ENCODE measurements at regions not wholly inside any gene's neighbourhood (a gene's known extent, or its start where the extent isn't known, plus 50 kb on each side); places are given as distances from the start of the nearest gene placed in this dataset.

- Histone ChIP-seq H3K4me1 (ENCODE audit: control insufficient read depth, insufficient read depth, low read length) (no peaks in the 10 kb centered on the region), H3K79me2 (ENCODE audit: control insufficient read depth, insufficient read depth, low read length) (no peaks in the 10 kb centered on the region), H3K27me3 (replicated peaks in 1 of 2; ENCODE audit: control insufficient read depth in 2 of 2, insufficient read depth in 2 of 2, low read length in 1 of 2) (peaks cover 0 to 4% of the 10 kb centered on the region in 2 experiments; a peak in 2 of 4 replicates), H3K4me3 (no peak overlapping the region), H4K20me1 (ENCODE audit: control insufficient read depth, insufficient read depth) (no peaks in the 10 kb centered on the region), H3K4me2 (ENCODE audit: control insufficient read depth, insufficient read depth) (no peak overlapping the region), H3K27ac (ENCODE audit: control insufficient read depth, insufficient read depth) (no peak overlapping the region), H3K36me3 (ENCODE audit: control insufficient read depth in 2 of 2, insufficient read depth in 2 of 2, low read length in 1 of 2) (no peaks in the 10 kb centered on the region), H3K9me3 (replicated peaks; ENCODE audit: control insufficient read depth, insufficient read depth, low read length) (no peaks in the 10 kb centered on the region), H3K9ac (ENCODE audit: control insufficient read depth, insufficient read depth, low read length) (no peak overlapping the region), H2AFZ (ENCODE audit: control insufficient read depth, low read depth, low read length) (no peak overlapping the region)
- ChIA-PET SMC1A (ENCODE audit: uncharacterized antibody, unreplicated experiment) (no interaction called here), CTCF (interaction anchor here (0.9 kb wide), 1 partner anchor 13 kb away, joined by 3 read pairs; no protein-coding TSS in a partner anchor), POLR2A (no interaction called here), RAD21 (ENCODE audit: unreplicated experiment) (no interaction called here)
- WGBS (ENCODE audit: insufficient coverage, insufficient replicate concordance, low lambda C conversion rate, missing lambda C conversion rate): 32% methylated on average over 8 of the region's 8 CpGs
- intact Hi-C loops (cut with micrococcal nuclease; ENCODE audit: unreplicated experiment) (no loop called here), in situ Hi-C loops (cut with MboI) (no loop called here)
- ATAC-seq (no peak), DNase-seq (ENCODE audit: low read depth, low spot score) (no peak), FAIRE-seq (no peak)
- no TSS peak for BruUV-seq (replicated peaks)
- TF ChIP-seq PAX8 (IDR thresholded peaks at IDR 0.05): no peak
- TF ChIP-seq ZNF622 (IDR thresholded peaks at IDR 0.05): no peak
- no peak for TF ChIP-seq ZNF274 (IDR thresholded peaks at IDR 0.05; ENCODE audit: insufficient read depth, insufficient read length)
- TF ChIP-seq GATAD2B (conservative IDR thresholded peaks at IDR 0.05; ENCODE audit: low read depth): no peak
- TF ChIP-seq KAT2A (conservative IDR thresholded peaks at IDR 0.05; ENCODE audit: control insufficient read depth, low read depth, low read length): no peak
- no peak for TF ChIP-seq LARP7 (IDR thresholded peaks at IDR 0.05)
- no peak for TF ChIP-seq ZZZ3 (IDR thresholded peaks at IDR 0.05; ENCODE audit: control insufficient read depth, insufficient read length, low read depth)
- TF ChIP-seq SIN3A (IDR thresholded peaks at IDR 0.05; ENCODE audit: low read depth, low read length): no peak
- TF ChIP-seq SREBF1 (IDR thresholded peaks at IDR 0.05; ENCODE audit: low read length): no peak
- TF ChIP-seq NFYA (IDR thresholded peaks at IDR 0.05; ENCODE audit: borderline replicate concordance, low read depth, low read length): no peak
- TF ChIP-seq, protein P1, sequence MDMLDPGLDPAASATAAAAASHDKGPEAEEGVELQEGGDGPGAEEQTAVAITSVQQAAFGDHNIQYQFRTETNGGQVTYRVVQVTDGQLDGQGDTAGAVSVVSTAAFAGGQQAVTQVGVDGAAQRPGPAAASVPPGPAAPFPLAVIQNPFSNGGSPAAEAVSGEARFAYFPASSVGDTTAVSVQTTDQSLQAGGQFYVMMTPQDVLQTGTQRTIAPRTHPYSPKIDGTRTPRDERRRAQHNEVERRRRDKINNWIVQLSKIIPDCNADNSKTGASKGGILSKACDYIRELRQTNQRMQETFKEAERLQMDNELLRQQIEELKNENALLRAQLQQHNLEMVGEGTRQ (IDR thresholded peaks at IDR 0.05; ENCODE audit: borderline replicate concordance, low read depth, low read length): no peak
- TF ChIP-seq E2F4 (IDR thresholded peaks at IDR 0.05; ENCODE audit: low read depth, low read length): no peak
- no peak for TF ChIP-seq CUX1 (IDR thresholded peaks at IDR 0.05; ENCODE audit: insufficient replicate concordance, low read depth, low read length)
- TF ChIP-seq CHD1 (IDR thresholded peaks at IDR 0.05; ENCODE audit: low read depth, low read length): no peak
- no peak for TF ChIP-seq E2F8 (IDR thresholded peaks at IDR 0.05; ENCODE audit: low read depth, partially characterized antibody)
- no peak for TF ChIP-seq CBX5 (IDR thresholded peaks at IDR 0.05; ENCODE audit: low read depth)
These were observed 82.2 kb downstream of the ANKRD60 start for GRCh38 chr20:58146081-58146745.

Data from GM12878 (cell line).